ENCODE measurements at regions not wholly inside any gene's neighbourhood (a gene's known extent, or its start where the extent isn't known, plus 50 kb on each side); places are given as distances from the start of the nearest gene placed in this dataset.
A peak's percentile ranks its signal among the peaks of the same experiment; 100 is the strongest.

GRCh38 chr4:126440297-126440696 lies 1125.5 kb downstream of the FAT4 start:
- Mint-ChIP-seq H3K4me3 (no peak overlapping the region), H3K36me3 (no peaks in the 10 kb centered on the region), H3K9me3 (no peaks in the 10 kb centered on the region), H3K27ac (no peak overlapping the region), H3K4me1 (peaks cover 36% of the 10 kb centered on the region), H3K27me3 (ENCODE audit: low read depth) (no peaks in the 10 kb centered on the region)
- no peak for TF ChIP-seq MLX (CRISPR knock-in tag; IDR thresholded peaks at IDR 0.05)
- TF ChIP-seq E2F5 (CRISPR knock-in tag; IDR thresholded peaks at IDR 0.05) = no peak
- TF ChIP-seq TEAD1 (CRISPR knock-in tag; IDR thresholded peaks at IDR 0.05) = no peak
- no peak for TF ChIP-seq E2F4 (CRISPR knock-in tag; IDR thresholded peaks at IDR 0.05; ENCODE audit: borderline replicate concordance, low read depth)
- TF ChIP-seq SOX15 (CRISPR knock-in tag; IDR thresholded peaks at IDR 0.05) = no peak
- TF ChIP-seq FOXP4 (CRISPR knock-in tag; IDR thresholded peaks at IDR 0.05) = no peak
- no peak for TF ChIP-seq EMX1 (CRISPR knock-in tag; IDR thresholded peaks at IDR 0.05)
- no peak for TF ChIP-seq SP1 (CRISPR knock-in tag; conservative IDR thresholded peaks at IDR 0.05)
- TF ChIP-seq E2F1 (CRISPR knock-in tag; IDR thresholded peaks at IDR 0.05) = no peak
- no peak for TF ChIP-seq ZNF232 (CRISPR knock-in tag; IDR thresholded peaks at IDR 0.05)
- no peak for TF ChIP-seq ZNF396 (CRISPR knock-in tag; IDR thresholded peaks at IDR 0.05; ENCODE audit: borderline replicate concordance)
- no peak for TF ChIP-seq USF1 (CRISPR knock-in tag; IDR thresholded peaks at IDR 0.05)
- no peak for TF ChIP-seq ZNF138 (CRISPR knock-in tag; conservative IDR thresholded peaks at IDR 0.05)
- no peak for TF ChIP-seq ATF6 (CRISPR knock-in tag; IDR thresholded peaks at IDR 0.05)
- ChIA-PET CTCF (no interaction called here), POLR2A (no interaction called here)
- ATAC-seq = no peak
- no peak for DNase-seq (ENCODE audit: low spot score)

GRCh38 chr4:126441173-126442035 lies 1126.6 kb downstream of the FAT4 start:
- H3K36me3 Mint-ChIP-seq = no peaks in the 10 kb centered on the region
- no peak for ATAC-seq
- H3K27me3 Mint-ChIP-seq (ENCODE audit: low read depth) = no peaks in the 10 kb centered on the region
- H3K4me3 Mint-ChIP-seq = no peak overlapping the region
- DNase-seq (ENCODE audit: low spot score) = no peak
- H3K27ac Mint-ChIP-seq = peak overlapping the region; percentile 34; the same call in 1 of the 2 replicates
- TF ChIP-seq CBFB (CRISPR knock-in tag; IDR thresholded peaks at IDR 0.05; ENCODE audit: low read depth) (no peak), SP1 (CRISPR knock-in tag; conservative IDR thresholded peaks at IDR 0.05) (no peak)
- POLR2A ChIA-PET = interaction anchor here (0.7 kb wide), 1 partner anchor 29 kb away, joined by 3 read pairs; no protein-coding TSS in a partner anchor
- CTCF ChIA-PET = interaction anchor here (0.6 kb wide), 1 partner anchor 142 kb away, joined by 3 read pairs; no protein-coding TSS in a partner anchor
- peaks cover 44% of the 10 kb centered on the region for H3K4me1 Mint-ChIP-seq
- no peaks in the 10 kb centered on the region for H3K9me3 Mint-ChIP-seq
